Smooth muscle cell (in vitro differentiated cells): ENCODE measurements at regions not wholly inside any gene's neighbourhood (a gene's known extent, or its start where the extent isn't known, plus 50 kb on each side); places are given as distances from the start of the nearest gene placed in this dataset.

ENCODE experiments used
- DNase-seq: peaks from one replicate; lab custom pipeline; 2025; ENCODE audit not compliant: unreplicated experiment; lab: John Stamatoyannopoulos, UW
- H2AFZ ChIP-seq: fragments of 200-600 bp; sonication (generic); 2 replicates; pipeline ENCODE4 v1.6.0; 2016; ENCODE audit warnings: antibody characterized with exemption, low read depth, mild to moderate bottlenecking
- H3F3A ChIP-seq: fragments of 200-600 bp; sonication (generic); 2 replicates; pipeline ENCODE4 v1.6.0; 2017; ENCODE audit warnings: antibody characterized with exemption, low read depth
- H3K27ac ChIP-seq: fragments of 200-600 bp; sonication (generic); 2 replicates; pipeline ENCODE4 v1.5.1; 2016; ENCODE audit warnings: low read depth, mild to moderate bottlenecking
- H3K27me3 ChIP-seq: fragments of 200-600 bp; sonication (generic); 2 replicates; pipeline ENCODE4 v1.6.1; 2016; ENCODE audit warnings: low read depth, mild to moderate bottlenecking
- H3K36me3 ChIP-seq: fragments of 200-600 bp; sonication (generic); 2 replicates; pipeline ENCODE4 v1.5.1; 2016; ENCODE audit warnings: low read depth
- H3K4me1 ChIP-seq: fragments of 200-600 bp; sonication (generic); 2 replicates; pipeline ENCODE4 v1.5.1; 2016; ENCODE audit warnings: low read depth
- H3K4me2 ChIP-seq: fragments of 200-600 bp; sonication (generic); 2 replicates; pipeline ENCODE4 v1.6.0; 2016; ENCODE audit warnings: mild to moderate bottlenecking
- H3K4me3 ChIP-seq: fragments of 200-600 bp; sonication (generic); 2 replicates; pipeline ENCODE4 v1.5.1; 2016; ENCODE audit warnings: mild to moderate bottlenecking
- H3K79me2 ChIP-seq: fragments of 200-600 bp; sonication (generic); 2 replicates; pipeline ENCODE4 v1.6.0; 2016; ENCODE audit warnings: low read depth, mild to moderate bottlenecking
- H3K9ac ChIP-seq: fragments of 200-600 bp; sonication (generic); 2 replicates; pipeline ENCODE4 v1.6.0; 2016; ENCODE audit warnings: low read depth
- H3K9me3 ChIP-seq: fragments of 200-600 bp; sonication (generic); replicated peaks from 2 replicates; pipeline ENCODE4 v1.5.1; 2016; ENCODE audit warnings: low read depth
- H4K20me1 ChIP-seq: fragments of 200-600 bp; sonication (generic); 2 replicates; pipeline ENCODE4 v1.6.0; 2016; ENCODE audit warnings: low read depth
- WGBS: methylation state at CpG from one replicate; pipeline ENCODE4 v1.1.7; 2016; ENCODE audit warnings: low lambda C conversion rate; 5-methylcytosine and 5-hydroxymethylcytosine counted together
- TF ChIP-seq, protein P1 (sequence below): fragments of 200-600 bp; sonication (generic); IDR thresholded peaks from 2 replicates; pipeline ENCODE4 v1.5.1; 2017; ENCODE audit warnings: borderline replicate concordance, mild to moderate bottlenecking, antibody characterized with exemption; ENCODE audit not compliant: insufficient read depth, poor library complexity, severe bottlenecking

DNA sequence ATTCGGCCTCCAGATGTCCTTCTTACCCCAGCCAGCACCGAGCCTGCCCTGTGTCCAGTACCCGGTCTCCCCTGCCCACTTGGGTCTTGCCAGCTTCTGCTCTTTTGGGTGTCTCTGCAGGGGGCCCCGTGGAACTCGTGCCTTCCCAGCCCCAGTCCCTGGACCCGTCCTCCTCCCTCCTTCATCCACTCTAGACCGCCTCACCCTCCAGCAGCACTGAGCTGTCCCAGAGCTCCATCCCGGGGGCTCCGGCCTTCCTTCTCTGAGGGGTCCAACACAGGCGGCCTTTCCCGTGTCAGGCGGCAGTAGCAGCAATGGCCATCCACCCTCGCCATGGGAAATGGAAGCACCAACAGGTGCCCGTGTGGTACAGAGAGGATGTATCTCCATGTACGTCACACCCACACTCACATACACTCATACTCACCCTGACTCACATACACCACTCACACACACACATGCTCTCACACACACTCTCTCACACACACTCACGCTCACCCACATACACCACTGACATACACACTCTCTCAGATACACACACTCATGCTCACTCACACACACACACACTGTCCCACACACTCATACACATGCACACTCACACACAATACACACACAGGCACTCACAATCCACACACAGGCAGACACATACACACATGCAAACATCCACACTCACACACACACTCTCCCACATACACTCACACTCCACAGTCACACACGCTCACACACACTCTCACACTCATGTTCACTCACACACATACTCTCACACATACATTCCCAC is 827.5 kb upstream of the SALL3 start:
- Histone ChIP-seq H3K27me3 (no peaks in the 10 kb centered on the region), H3K4me3 (no peak overlapping the region), H3K9me3 (no peaks in the 10 kb centered on the region), H3K36me3 (no peaks in the 10 kb centered on the region), H3K27ac (no peak overlapping the region), H3K79me2 (no peaks in the 10 kb centered on the region), H3F3A (no peaks in the 10 kb centered on the region), H2AFZ (no peak overlapping the region), H3K4me2 (no peak overlapping the region), H4K20me1 (no peaks in the 10 kb centered on the region), H3K9ac (no peak overlapping the region), H3K4me1 (no peaks in the 10 kb centered on the region)
- TF ChIP-seq, protein P1, sequence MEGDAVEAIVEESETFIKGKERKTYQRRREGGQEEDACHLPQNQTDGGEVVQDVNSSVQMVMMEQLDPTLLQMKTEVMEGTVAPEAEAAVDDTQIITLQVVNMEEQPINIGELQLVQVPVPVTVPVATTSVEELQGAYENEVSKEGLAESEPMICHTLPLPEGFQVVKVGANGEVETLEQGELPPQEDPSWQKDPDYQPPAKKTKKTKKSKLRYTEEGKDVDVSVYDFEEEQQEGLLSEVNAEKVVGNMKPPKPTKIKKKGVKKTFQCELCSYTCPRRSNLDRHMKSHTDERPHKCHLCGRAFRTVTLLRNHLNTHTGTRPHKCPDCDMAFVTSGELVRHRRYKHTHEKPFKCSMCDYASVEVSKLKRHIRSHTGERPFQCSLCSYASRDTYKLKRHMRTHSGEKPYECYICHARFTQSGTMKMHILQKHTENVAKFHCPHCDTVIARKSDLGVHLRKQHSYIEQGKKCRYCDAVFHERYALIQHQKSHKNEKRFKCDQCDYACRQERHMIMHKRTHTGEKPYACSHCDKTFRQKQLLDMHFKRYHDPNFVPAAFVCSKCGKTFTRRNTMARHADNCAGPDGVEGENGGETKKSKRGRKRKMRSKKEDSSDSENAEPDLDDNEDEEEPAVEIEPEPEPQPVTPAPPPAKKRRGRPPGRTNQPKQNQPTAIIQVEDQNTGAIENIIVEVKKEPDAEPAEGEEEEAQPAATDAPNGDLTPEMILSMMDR, result no peak
- WGBS, result 89% methylated on average over 16 of the region's 17 CpGs
- no peak for DNase-seq

DNA sequence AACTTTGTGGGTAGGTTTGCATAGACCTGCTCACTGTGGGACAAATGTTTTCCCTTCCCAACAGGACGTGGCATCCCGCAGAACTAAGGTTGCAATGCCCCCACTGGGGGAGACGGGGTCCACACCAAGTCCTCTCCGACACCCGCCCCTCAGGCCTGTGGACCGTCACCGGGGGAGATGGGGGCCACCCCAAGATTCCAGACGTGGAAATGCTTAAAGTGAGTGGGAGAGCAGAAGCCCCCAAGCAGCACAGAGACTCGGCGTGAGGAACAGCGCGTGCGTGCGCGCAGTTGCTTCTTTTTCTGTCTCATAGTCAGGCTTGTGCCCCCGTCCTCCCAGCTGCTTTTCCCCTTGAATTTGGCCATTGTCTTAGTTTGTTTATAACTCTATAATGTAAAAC is 826.3 kb upstream of the SALL3 start:
- Histone ChIP-seq H3K79me2 (no peaks in the 10 kb centered on the region), H3K4me1 (no peaks in the 10 kb centered on the region), H3K27me3 (no peaks in the 10 kb centered on the region), H3K4me3 (no peak overlapping the region), H4K20me1 (no peaks in the 10 kb centered on the region), H2AFZ (no peak overlapping the region), H3F3A (no peaks in the 10 kb centered on the region), H3K9me3 (no peaks in the 10 kb centered on the region), H3K9ac (no peak overlapping the region), H3K27ac (no peak overlapping the region), H3K36me3 (no peaks in the 10 kb centered on the region), H3K4me2 (no peak overlapping the region)
- TF ChIP-seq, protein P1, result no peak
- DNase-seq, result no peak
- WGBS, result 90% methylated on average over 16 of the region's 16 CpGs

DNA sequence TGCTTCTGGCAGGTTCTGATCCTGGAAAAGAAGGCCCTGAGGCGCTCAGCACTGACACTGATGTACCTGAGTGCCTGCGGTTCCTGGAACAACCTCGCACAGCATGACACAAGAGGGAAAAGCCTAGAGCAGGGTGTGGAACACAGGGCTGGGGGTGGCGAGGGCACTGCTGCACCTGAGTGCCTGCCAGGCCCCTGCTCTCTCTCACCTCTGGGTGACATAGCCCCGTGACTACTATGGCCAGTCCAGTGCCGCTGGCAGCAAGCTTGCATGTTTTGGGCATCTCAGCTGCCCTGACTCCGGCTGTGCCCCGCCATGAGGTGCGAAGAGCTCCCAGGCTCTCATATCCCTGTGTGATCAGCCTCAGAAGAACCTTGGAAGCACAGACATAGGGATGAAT is 825.2 kb upstream of the SALL3 start:
- Histone ChIP-seq H2AFZ (no peak overlapping the region), H3K4me1 (no peaks in the 10 kb centered on the region), H3K9ac (no peak overlapping the region), H3K36me3 (no peaks in the 10 kb centered on the region), H3K79me2 (no peaks in the 10 kb centered on the region), H3K27ac (no peak overlapping the region), H3K4me3 (no peak overlapping the region), H3K27me3 (no peaks in the 10 kb centered on the region), H3K9me3 (no peaks in the 10 kb centered on the region), H4K20me1 (no peaks in the 10 kb centered on the region), H3K4me2 (no peak overlapping the region), H3F3A (no peaks in the 10 kb centered on the region)
- WGBS, result 91% methylated on average over 9 of the region's 9 CpGs
- TF ChIP-seq, protein P1, result no peak
- DNase-seq, result no peak

DNA sequence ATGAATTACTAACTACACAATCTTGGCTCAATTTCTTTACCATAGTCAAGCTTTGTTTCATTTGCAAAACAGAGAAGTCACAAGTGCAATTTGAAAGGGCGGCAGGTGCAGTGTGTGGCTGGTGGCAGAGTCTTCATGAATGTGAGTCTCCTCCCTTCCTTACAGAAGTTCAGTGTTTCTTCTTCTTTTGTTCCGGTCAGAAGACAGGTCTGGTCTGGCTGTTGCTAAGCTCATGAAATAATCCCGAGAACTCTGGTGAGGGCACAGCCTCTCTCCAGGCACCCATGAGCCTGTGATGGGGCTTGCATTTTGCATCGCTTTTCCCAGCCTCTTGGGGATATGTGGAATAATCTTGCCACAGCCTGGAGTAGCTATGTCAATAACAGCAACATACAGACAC is 824.8 kb upstream of the SALL3 start:
- no peaks in the 10 kb centered on the region for H3K4me1 ChIP-seq
- WGBS, result 81% methylated on average over 4 of the region's 4 CpGs
- H3K36me3 ChIP-seq, result no peaks in the 10 kb centered on the region
- no peaks in the 10 kb centered on the region for H3F3A ChIP-seq
- H2AFZ ChIP-seq, result no peak overlapping the region
- H3K9ac ChIP-seq, result no peak overlapping the region
- no peak overlapping the region for H3K4me3 ChIP-seq
- TF ChIP-seq, protein P1, result no peak
- H3K27me3 ChIP-seq, result no peaks in the 10 kb centered on the region
- H3K27ac ChIP-seq, result no peak overlapping the region
- no peaks in the 10 kb centered on the region for H3K9me3 ChIP-seq
- no peak overlapping the region for H3K4me2 ChIP-seq
- no peak for DNase-seq
- H4K20me1 ChIP-seq, result no peaks in the 10 kb centered on the region
- H3K79me2 ChIP-seq, result no peaks in the 10 kb centered on the region
